ENCODE measurements at regions not wholly inside any gene's neighbourhood (a gene's known extent, or its start where the extent isn't known, plus 50 kb on each side); places are given as distances from the start of the nearest gene placed in this dataset.
A peak's percentile ranks its signal among the peaks of the same experiment; 100 is the strongest.

GRCh38 chr9:99760421-99760820 lies 61.3 kb upstream of the NR4A3 start:
- TF ChIP-seq POLR2AphosphoS5 (IDR thresholded peaks at IDR 0.05) (no peak), EP300 (IDR thresholded peaks at IDR 0.05) (no peak), CTCF (IDR thresholded peaks at IDR 0.05) (no peak), POLR2A (IDR thresholded peaks at IDR 0.05) (no peak)
- Histone ChIP-seq H3K27me3 (no peaks in the 10 kb centered on the region), H3K27ac (no peak overlapping the region), H3K9me3 (no peaks in the 10 kb centered on the region), H3K36me3 (no peaks in the 10 kb centered on the region), H3K4me1 (no peaks in the 10 kb centered on the region), H3K4me3 (no peak overlapping the region)
- DNase-seq (no peak), ATAC-seq (ENCODE audit: low FRiP score in 2 of 2) (no peak)

GRCh38 chr9:99762470-99762869 lies 59.2 kb upstream of the NR4A3 start:
- H3K4me1 ChIP-seq, result no peaks in the 10 kb centered on the region
- TF ChIP-seq EP300 (IDR thresholded peaks at IDR 0.05) (no peak), POLR2A (IDR thresholded peaks at IDR 0.05) (no peak), POLR2AphosphoS5 (IDR thresholded peaks at IDR 0.05) (no peak), CTCF (IDR thresholded peaks at IDR 0.05) (no peak)
- WGBS, 2 donors, result 59 to 68% methylated on average over 3 of the region's 3 CpGs
- no peaks in the 10 kb centered on the region for H3K9me3 ChIP-seq
- H3K36me3 ChIP-seq, result no peaks in the 10 kb centered on the region
- DNase-seq, result no peak
- ATAC-seq (ENCODE audit: low FRiP score in 2 of 2), result peak in 1 of 2 donors; percentile 42
- H3K27me3 ChIP-seq, result no peaks in the 10 kb centered on the region
- H3K4me3 ChIP-seq, result no peak overlapping the region
- H3K27ac ChIP-seq, result no peak overlapping the region

Small RNA genes lying in the stretch of these regions (small RNA-seq; reads per million reads assigned to genes)
- gene AL137067.1 (0 reads per million in 4 donors), gene AL137067.2 (0 reads per million in 4 donors)

Data from upper lobe of left lung (tissue), 6 donors.